ENCODE measurements at regions not wholly inside any gene's neighbourhood (a gene's known extent, or its start where the extent isn't known, plus 50 kb on each side); places are given as distances from the start of the nearest gene placed in this dataset.

DNA sequence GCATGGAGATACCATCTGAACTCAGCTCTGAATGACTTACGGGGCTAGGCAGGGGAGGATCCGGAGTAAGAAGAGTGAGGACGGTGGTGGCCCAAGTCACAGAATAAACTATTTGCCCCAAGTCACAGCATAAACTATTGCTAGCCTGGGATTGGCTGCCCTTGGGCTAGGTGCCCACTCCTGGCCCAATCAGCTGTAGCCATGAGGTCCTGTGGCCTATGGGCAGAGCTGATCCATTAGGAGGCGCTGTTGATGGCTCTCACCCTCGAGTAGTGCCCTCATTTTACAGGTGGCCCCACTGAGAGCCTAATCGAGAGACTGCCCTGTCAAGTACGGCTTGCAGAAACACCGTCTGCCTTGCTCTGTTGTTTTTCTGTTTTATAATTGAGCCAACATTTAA is 62.3 kb upstream of the ZNF423 start:
- Histone ChIP-seq H3K36me3 (ENCODE audit: low read depth) (no peaks in the 10 kb centered on the region), H3K4me3 (ENCODE audit: severe bottlenecking) (no peak overlapping the region), H3K4me1 (ENCODE audit: insufficient read depth, poor library complexity, severe bottlenecking) (no peaks in the 10 kb centered on the region), H3K9me3 (ENCODE audit: severe bottlenecking) (no peaks in the 10 kb centered on the region), H3K27ac (ENCODE audit: poor library complexity, severe bottlenecking) (no peak overlapping the region), H3K27me3 (ENCODE audit: insufficient read depth, poor library complexity, severe bottlenecking) (no peaks in the 10 kb centered on the region)
- ATAC-seq (ENCODE audit: low read depth) (no peak), DNase-seq (ENCODE audit: low spot score) (no peak)
- TF ChIP-seq CTCF (IDR thresholded peaks at IDR 0.05; ENCODE audit: poor library complexity, severe bottlenecking): no peak

- no peak for TF ChIP-seq CTCF (IDR thresholded peaks at IDR 0.05; ENCODE audit: poor library complexity, severe bottlenecking)
- no peak for DNase-seq (ENCODE audit: low spot score)
- Histone ChIP-seq H3K4me3 (ENCODE audit: severe bottlenecking) (no peak overlapping the region), H3K36me3 (ENCODE audit: low read depth) (no peaks in the 10 kb centered on the region), H3K27ac (ENCODE audit: poor library complexity, severe bottlenecking) (no peak overlapping the region), H3K9me3 (ENCODE audit: severe bottlenecking) (no peaks in the 10 kb centered on the region), H3K27me3 (ENCODE audit: insufficient read depth, poor library complexity, severe bottlenecking) (no peaks in the 10 kb centered on the region), H3K4me1 (ENCODE audit: insufficient read depth, poor library complexity, severe bottlenecking) (no peaks in the 10 kb centered on the region)
- ATAC-seq (ENCODE audit: low read depth): no peak
Measured at GRCh38 chr16:49919327-49919726, 63.4 kb upstream of the ZNF423 start.

GRCh38 chr16:49920397-49920796 is 64.5 kb upstream of the ZNF423 start:
- H3K27me3 ChIP-seq (ENCODE audit: insufficient read depth, poor library complexity, severe bottlenecking): no peaks in the 10 kb centered on the region
- no peak overlapping the region for H3K4me3 ChIP-seq (ENCODE audit: severe bottlenecking)
- ATAC-seq (ENCODE audit: low read depth) (no peak), DNase-seq (ENCODE audit: low spot score) (no peak)
- H3K9me3 ChIP-seq (ENCODE audit: severe bottlenecking): no peaks in the 10 kb centered on the region
- TF ChIP-seq CTCF (IDR thresholded peaks at IDR 0.05; ENCODE audit: poor library complexity, severe bottlenecking): no peak
- no peaks in the 10 kb centered on the region for H3K36me3 ChIP-seq (ENCODE audit: low read depth)
- no peaks in the 10 kb centered on the region for H3K4me1 ChIP-seq (ENCODE audit: insufficient read depth, poor library complexity, severe bottlenecking)
- no peak overlapping the region for H3K27ac ChIP-seq (ENCODE audit: poor library complexity, severe bottlenecking)

- no peaks in the 10 kb centered on the region for H3K27me3 ChIP-seq (ENCODE audit: insufficient read depth, poor library complexity, severe bottlenecking)
- no peaks in the 10 kb centered on the region for H3K36me3 ChIP-seq (ENCODE audit: low read depth)
- ATAC-seq (ENCODE audit: low read depth): no peak
- DNase-seq (ENCODE audit: low spot score): no peak
- no peaks in the 10 kb centered on the region for H3K4me1 ChIP-seq (ENCODE audit: insufficient read depth, poor library complexity, severe bottlenecking)
- no peaks in the 10 kb centered on the region for H3K9me3 ChIP-seq (ENCODE audit: severe bottlenecking)
- no peak overlapping the region for H3K27ac ChIP-seq (ENCODE audit: poor library complexity, severe bottlenecking)
- H3K4me3 ChIP-seq (ENCODE audit: severe bottlenecking): no peak overlapping the region
- no peak for TF ChIP-seq CTCF (IDR thresholded peaks at IDR 0.05; ENCODE audit: poor library complexity, severe bottlenecking)
Measured at GRCh38 chr16:49921106-49921505, 65.2 kb upstream of the ZNF423 start.

DNA sequence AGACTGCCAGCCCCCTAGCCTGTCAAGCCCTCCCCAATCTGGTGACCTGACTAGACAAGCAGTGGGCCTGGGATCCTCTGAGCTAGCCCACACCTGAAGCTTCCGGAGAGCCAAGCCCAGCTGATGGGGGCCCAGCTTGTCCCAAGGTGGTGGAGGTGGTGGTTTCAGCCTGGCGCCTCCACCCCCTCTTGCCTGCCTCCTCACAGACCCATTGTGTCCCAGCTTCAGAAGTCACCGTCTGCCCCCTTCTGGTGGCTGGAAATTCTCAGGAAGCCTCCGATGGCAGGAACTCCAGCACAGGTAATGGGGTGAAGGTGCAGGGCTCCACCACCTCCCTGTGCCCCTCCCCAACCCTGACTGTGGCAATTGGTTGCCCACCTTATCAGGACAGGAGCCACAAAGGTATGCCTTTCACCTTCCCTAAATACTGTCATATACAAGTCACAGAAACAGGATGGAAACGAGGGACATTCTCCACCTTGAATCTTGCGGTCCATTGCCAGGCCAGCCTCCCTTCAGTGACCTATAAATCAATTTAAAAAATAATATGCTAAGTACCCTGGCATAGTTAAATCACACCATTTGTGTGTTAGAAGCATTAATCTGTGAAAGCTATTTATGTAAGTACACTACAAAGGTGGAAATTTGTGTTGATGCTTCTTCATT is 66.0 kb upstream of the ZNF423 start:
- H3K4me3 ChIP-seq (ENCODE audit: severe bottlenecking): no peak overlapping the region

More for the DNA sequence above, 66.0 kb upstream of the ZNF423 start:
- peak; percentile 58 for TF ChIP-seq CTCF (IDR thresholded peaks at IDR 0.05; ENCODE audit: poor library complexity, severe bottlenecking)
- H3K9me3 ChIP-seq (ENCODE audit: severe bottlenecking): no peaks in the 10 kb centered on the region
- no peaks in the 10 kb centered on the region for H3K36me3 ChIP-seq (ENCODE audit: low read depth)
- no peaks in the 10 kb centered on the region for H3K4me1 ChIP-seq (ENCODE audit: insufficient read depth, poor library complexity, severe bottlenecking)
- H3K27me3 ChIP-seq (ENCODE audit: insufficient read depth, poor library complexity, severe bottlenecking): no peaks in the 10 kb centered on the region
- no peak overlapping the region for H3K27ac ChIP-seq (ENCODE audit: poor library complexity, severe bottlenecking)
- no peak for DNase-seq (ENCODE audit: low spot score)
- ATAC-seq (ENCODE audit: low read depth): peak; percentile 62
